ENCODE measurements at regions not wholly inside any gene's neighbourhood (a gene's known extent, or its start where the extent isn't known, plus 50 kb on each side); places are given as distances from the start of the nearest gene placed in this dataset.
A peak's percentile ranks its signal among the peaks of the same experiment; 100 is the strongest.

DNA sequence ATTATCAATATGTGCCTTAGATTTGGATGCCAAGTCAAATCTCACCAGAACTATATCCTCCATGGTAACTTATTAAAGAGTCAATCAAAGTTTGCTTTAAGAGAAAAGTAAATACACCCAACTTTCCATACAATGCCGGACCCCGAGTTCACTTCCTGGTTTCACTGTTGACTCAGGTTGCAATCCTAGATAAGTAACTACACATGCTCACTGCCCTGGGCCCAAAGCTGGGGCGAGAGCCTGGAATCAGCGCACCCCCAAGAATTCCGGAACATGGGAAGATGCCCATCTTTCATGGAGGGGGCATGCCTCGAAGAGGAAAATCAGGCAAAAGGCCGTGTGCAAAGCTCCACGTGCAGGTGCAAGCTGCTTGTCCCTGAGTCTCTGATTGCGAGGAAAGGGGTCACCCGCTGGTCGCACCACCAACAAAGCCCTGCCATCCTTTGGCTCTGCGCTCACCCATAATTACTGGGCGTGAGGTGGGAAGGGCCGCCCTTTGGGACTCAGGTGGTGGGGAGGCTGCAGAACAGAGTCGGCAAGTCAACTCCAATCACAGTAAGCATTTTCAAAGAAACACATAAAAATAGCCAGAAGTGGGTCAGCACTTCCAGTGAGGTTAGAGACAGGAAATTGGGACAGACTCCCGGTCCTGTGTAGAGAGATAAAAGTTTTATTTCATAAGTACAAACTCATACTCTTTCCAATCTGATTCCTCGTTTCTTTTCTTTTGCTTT lies 167.7 kb downstream of the TOMM20 start (continued):
- TF ChIP-seq ZNF780A (CRISPR knock-in tag; IDR thresholded peaks at IDR 0.05) (0 out of 2 replicates have a peak, but pooled peaks have one; percentile 56), ZNF7 (CRISPR knock-in tag; IDR thresholded peaks at IDR 0.05) (no peak), HMG20A (CRISPR knock-in tag; IDR thresholded peaks at IDR 0.05; ENCODE audit: borderline replicate concordance) (peak; percentile 84; the same call in 1 of the 2 replicates), ZNF747 (CRISPR knock-in tag; IDR thresholded peaks at IDR 0.05; ENCODE audit: borderline replicate concordance) (peak; percentile 42; the same call in 1 of the 2 replicates), ZC3H4 (CRISPR knock-in tag; IDR thresholded peaks at IDR 0.05; ENCODE audit: borderline replicate concordance) (no peak), ZBTB3 (CRISPR knock-in tag; IDR thresholded peaks at IDR 0.05; ENCODE audit: borderline replicate concordance, low read depth) (peak; percentile 81; the same call in 1 of the 2 replicates), STAT5B (CRISPR knock-in tag; IDR thresholded peaks at IDR 0.05) (peak; percentile 55; the same call in 1 of the 2 replicates), HOXA9 (CRISPR knock-in tag; IDR thresholded peaks at IDR 0.05; ENCODE audit: borderline replicate concordance) (0 out of 2 replicates have a peak, but pooled peaks have one; percentile 51), ZNF615 (CRISPR knock-in tag; IDR thresholded peaks at IDR 0.05; ENCODE audit: borderline replicate concordance) (peak; percentile 64; the same call in 1 of the 2 replicates), NFKBIZ (CRISPR knock-in tag; IDR thresholded peaks at IDR 0.05) (peak; percentile 80), TEAD3 (CRISPR knock-in tag; optimal IDR thresholded peaks at IDR 0.05; ENCODE audit: borderline replicate concordance) (peak; percentile 90), ZNF792 (CRISPR knock-in tag; IDR thresholded peaks at IDR 0.05) (peak; percentile 68; the same call in 1 of the 2 replicates), ESRRA (CRISPR knock-in tag; IDR thresholded peaks at IDR 0.05; ENCODE audit: low read depth) (peak; percentile 61; the same call in 1 of the 2 replicates)
- TF ChIP-seq, protein P1, sequence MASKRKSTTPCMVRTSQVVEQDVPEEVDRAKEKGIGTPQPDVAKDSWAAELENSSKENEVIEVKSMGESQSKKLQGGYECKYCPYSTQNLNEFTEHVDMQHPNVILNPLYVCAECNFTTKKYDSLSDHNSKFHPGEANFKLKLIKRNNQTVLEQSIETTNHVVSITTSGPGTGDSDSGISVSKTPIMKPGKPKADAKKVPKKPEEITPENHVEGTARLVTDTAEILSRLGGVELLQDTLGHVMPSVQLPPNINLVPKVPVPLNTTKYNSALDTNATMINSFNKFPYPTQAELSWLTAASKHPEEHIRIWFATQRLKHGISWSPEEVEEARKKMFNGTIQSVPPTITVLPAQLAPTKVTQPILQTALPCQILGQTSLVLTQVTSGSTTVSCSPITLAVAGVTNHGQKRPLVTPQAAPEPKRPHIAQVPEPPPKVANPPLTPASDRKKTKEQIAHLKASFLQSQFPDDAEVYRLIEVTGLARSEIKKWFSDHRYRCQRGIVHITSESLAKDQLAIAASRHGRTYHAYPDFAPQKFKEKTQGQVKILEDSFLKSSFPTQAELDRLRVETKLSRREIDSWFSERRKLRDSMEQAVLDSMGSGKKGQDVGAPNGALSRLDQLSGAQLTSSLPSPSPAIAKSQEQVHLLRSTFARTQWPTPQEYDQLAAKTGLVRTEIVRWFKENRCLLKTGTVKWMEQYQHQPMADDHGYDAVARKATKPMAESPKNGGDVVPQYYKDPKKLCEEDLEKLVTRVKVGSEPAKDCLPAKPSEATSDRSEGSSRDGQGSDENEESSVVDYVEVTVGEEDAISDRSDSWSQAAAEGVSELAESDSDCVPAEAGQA (IDR thresholded peaks at IDR 0.05; ENCODE audit: low read depth) = peak; percentile 64; the same call in 1 of the 2 replicates
- TF ChIP-seq, protein P1 (CRISPR knock-in tag; IDR thresholded peaks at IDR 0.05; ENCODE audit: borderline replicate concordance) = no peak; the same call in 1 of the 2 replicates
- TF ChIP-seq, protein P2, sequence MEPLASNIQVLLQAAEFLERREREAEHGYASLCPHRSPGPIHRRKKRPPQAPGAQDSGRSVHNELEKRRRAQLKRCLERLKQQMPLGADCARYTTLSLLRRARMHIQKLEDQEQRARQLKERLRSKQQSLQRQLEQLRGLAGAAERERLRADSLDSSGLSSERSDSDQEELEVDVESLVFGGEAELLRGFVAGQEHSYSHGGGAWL (CRISPR knock-in tag; IDR thresholded peaks at IDR 0.05) = peak; percentile 36; the same call in 1 of the 2 replicates
- TF ChIP-seq, protein P3, sequence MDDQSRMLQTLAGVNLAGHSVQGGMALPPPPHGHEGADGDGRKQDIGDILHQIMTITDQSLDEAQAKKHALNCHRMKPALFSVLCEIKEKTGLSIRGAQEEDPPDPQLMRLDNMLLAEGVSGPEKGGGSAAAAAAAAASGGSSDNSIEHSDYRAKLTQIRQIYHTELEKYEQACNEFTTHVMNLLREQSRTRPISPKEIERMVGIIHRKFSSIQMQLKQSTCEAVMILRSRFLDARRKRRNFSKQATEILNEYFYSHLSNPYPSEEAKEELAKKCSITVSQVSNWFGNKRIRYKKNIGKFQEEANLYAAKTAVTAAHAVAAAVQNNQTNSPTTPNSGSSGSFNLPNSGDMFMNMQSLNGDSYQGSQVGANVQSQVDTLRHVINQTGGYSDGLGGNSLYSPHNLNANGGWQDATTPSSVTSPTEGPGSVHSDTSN (CRISPR knock-in tag; IDR thresholded peaks at IDR 0.05; ENCODE audit: borderline replicate concordance) = no peak
- TF ChIP-seq, protein P4, sequence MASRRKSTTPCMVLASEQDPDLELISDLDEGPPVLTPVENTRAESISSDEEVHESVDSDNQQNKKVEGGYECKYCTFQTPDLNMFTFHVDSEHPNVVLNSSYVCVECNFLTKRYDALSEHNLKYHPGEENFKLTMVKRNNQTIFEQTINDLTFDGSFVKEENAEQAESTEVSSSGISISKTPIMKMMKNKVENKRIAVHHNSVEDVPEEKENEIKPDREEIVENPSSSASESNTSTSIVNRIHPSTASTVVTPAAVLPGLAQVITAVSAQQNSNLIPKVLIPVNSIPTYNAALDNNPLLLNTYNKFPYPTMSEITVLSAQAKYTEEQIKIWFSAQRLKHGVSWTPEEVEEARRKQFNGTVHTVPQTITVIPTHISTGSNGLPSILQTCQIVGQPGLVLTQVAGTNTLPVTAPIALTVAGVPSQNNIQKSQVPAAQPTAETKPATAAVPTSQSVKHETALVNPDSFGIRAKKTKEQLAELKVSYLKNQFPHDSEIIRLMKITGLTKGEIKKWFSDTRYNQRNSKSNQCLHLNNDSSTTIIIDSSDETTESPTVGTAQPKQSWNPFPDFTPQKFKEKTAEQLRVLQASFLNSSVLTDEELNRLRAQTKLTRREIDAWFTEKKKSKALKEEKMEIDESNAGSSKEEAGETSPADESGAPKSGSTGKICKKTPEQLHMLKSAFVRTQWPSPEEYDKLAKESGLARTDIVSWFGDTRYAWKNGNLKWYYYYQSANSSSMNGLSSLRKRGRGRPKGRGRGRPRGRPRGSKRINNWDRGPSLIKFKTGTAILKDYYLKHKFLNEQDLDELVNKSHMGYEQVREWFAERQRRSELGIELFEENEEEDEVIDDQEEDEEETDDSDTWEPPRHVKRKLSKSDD (CRISPR knock-in tag; IDR thresholded peaks at IDR 0.05; ENCODE audit: low read depth) = peak; percentile 78; the same call in 1 of the 2 replicates
